HG03521 (cell line): ENCODE measurements at regions not wholly inside any gene's neighbourhood (a gene's known extent, or its start where the extent isn't known, plus 50 kb on each side); places are given as distances from the start of the nearest gene placed in this dataset.

Experiments
- ATAC-seq: cut with Tn5 transposase; IDR thresholded peaks from one replicate; pipeline ENCODE4 v1.9.1; 2021; ENCODE audit warnings: mild to moderate bottlenecking, moderate library complexity; ENCODE audit not compliant: unreplicated experiment

DNA sequence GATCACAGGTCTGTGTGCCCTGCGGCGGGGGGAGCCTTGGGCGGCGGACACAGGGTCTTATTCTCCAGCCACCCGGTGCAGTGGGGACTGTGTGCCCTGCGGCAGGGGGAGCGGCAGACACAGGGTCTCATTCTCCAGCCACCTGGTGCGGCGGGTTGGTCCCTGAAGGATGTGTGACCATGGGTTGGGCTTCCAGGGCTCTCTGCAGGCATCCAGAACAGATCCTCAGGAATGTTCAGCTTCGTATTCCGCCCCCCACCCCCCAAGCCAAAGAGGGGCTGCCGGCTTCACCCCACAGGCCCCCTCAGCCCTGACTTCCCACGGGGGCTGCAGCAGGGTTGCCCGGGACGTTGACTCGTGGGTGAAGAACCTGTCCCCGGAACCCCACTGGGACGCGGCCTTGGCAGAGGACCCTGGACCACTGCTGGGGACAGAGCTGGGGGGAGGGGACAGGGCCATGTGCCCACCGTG lies 154.5 kb upstream of the PPP2R2D start:
- ATAC-seq = no peak

DNA sequence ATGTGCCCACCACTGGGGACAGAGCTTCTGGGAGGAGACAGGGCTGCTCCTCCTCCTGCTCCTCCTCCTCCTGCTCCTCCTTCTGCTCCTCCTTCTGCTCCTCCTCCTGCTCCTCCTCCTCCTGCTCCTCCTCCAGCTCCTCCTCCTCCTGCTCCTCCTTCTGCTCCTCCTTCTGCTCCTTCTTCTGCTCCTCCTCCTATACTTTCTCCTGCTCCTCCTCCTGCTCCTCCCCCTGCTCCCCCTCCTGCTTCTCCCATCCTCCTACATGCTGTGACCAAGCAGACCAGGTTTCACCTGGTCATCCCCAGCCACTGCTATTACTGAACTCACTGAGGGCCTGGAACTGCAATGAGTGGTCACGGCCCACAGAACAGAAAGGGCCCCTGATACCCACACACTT lies 154.0 kb upstream of the PPP2R2D start:
- ATAC-seq = no peak

GRCh38 chr10:131747251-131747650 lies 153.6 kb upstream of the PPP2R2D start:
- ATAC-seq = no peak

DNA sequence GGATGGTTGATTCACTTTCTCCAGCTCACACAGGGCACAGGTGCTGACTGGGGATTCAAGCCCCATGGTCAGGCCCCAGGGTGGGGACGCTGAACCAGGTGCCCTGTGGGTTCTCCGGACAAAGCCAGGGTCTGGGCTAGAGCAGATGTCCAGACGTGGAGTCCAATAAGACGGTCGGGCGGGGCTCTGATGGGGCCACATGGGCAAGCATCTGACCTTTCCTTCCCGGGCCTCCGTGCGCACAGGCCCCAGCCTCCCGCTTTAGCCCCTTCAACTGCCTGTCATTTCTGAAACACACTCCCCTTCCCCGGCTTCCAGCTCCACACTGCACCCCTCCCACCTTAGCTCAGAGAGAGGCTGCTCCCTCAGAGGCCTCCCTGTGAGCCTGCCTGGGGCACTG lies 153.0 kb upstream of the PPP2R2D start:
- ATAC-seq = no peak

GRCh38 chr10:131748191-131748590 lies 152.6 kb upstream of the PPP2R2D start:
- ATAC-seq = no peak

- no peak for ATAC-seq
These were observed 151.7 kb upstream of the PPP2R2D start for GRCh38 chr10:131748831-131749766.

GRCh38 chr10:131749767-131750142 lies 151.1 kb upstream of the PPP2R2D start:
- ATAC-seq = no peak

GRCh38 chr10:131750171-131750895 lies 150.5 kb upstream of the PPP2R2D start:
- no peak for ATAC-seq

GRCh38 chr10:131750973-131751826 lies 149.6 kb upstream of the PPP2R2D start:
- no peak for ATAC-seq

DNA sequence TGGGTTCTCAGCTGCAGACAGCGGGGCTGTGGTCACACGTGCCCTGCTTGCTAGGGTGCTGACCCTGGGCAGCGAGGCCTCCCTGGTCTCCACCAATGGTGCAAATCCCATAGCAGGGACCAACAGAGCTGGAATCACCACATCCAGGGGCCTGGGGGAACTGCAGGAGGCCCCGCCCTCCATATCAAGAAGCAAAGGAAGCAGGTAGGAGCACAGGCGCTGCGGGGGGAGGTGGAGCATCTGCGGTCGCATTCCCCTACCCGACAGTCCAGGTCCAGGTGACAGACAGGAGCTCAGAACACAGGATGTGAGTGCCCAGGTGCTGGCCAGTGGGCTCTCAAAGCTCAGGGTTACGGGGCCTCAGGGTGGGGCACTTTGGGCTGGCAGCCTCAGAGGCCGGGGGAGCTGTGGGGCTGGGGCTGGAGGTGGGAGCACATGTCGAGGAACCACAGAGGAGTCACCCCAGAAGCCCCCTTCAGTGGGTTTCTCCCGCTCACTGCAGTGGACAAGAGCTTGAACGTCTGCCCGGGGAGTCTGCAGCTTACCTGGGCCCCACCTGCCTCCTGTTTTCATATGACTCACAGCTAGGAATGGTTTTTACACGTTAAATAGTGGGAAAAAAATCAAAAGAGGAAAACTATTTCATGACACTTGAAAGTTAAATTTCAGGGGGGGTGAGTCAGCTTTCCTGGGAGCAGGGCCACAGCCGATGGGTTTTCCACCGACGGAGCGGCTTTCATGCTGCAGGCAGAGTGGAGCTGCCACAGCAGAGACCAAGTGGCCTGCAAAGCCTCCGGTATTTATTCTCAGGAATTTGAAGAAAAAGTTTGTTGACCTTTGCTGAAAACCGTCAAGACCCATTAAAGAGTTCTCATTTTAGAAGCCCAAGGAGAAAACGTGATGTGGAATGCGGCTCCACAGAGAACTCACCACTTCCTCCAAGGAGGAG lies 148.7 kb upstream of the PPP2R2D start:
- no peak for ATAC-seq

DNA sequence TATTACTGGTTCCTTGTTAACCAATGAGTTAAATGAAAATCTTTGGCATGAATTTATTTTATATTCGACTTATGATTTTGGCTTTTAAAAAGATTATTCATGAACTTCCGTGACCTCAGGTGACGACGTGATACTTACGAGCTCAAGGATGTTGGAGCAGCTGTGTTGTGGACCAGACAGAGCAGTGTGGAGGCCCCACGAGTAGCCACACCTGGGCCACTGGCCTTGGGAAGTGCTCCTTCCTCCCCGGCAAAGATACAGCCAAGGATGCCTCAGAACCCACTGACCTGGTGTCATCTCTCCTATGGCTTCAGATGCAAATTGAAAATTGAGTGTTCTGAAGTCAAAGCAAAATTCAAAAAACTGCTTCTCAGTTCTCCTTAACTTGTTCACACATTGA lies 147.5 kb upstream of the PPP2R2D start:
- ATAC-seq = no peak

DNA sequence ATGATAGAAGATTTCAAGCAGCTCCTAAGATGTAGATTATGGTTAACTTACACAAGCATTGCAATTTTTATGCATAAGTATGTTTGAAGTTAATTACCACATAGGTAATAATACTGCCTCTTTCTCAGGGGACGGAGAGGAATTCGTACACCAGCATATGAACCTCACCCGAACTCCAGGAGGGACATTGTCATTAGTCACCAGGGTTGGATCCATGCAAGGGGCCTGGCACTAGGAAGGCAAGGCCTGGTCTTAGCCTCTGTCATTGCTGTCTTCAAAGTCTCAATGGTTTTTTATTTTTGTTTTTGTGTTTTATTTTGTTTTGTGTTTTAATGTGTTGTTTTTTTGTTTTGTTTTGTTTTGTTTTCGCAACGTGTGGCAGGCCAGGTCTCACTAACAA lies 145.6 kb upstream of the PPP2R2D start:
- no peak for ATAC-seq

GRCh38 chr10:131757285-131758058 lies 143.3 kb upstream of the PPP2R2D start:
- no peak for ATAC-seq

DNA sequence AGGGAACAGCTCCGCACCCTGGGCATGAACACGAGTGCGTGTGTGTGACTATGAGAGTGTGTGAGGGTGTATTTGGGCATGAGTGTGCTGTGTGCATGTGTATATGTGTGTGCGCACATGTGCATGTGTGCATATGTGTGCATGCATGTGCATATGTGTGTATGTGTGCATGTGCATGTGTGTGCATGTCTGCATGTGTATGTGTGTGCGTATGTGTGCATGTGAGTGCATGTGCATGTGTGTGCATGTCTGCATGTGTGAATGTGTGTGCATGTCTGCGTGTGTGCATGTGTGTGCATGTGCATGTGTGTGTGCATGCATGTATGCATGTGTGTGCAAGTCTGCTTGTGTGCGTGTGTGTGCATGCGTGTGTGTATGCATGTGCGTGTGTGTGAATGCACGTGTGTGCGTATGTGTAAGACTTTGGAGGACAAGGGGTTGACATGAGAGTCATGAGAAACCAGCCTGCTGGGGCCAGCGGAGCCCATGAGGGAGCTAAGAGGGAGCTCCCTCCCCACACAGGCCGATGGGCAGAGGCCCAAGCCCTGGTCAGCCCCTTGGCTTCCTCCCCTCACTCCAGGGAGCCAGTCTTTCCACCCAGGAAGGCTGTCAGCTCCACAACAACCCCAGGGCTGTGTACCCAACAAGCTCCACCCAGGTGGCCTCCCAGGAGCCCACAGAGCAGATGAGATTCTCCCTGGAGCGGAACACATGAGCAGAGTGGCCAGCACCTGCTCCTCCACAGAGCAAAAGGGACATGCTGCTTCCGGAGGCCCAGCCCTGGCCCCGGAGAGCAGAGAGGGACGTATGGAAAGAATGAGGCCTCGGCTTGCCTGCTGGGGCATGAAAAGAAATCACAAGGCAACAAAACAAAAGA lies 142.5 kb upstream of the PPP2R2D start:
- no peak for ATAC-seq

GRCh38 chr10:131758939-131759301 lies 141.9 kb upstream of the PPP2R2D start:
- ATAC-seq = no peak

GRCh38 chr10:131759347-131759746 lies 141.5 kb upstream of the PPP2R2D start:
- no peak for ATAC-seq

GRCh38 chr10:131760416-131761166 lies 140.2 kb upstream of the PPP2R2D start:
- ATAC-seq = no peak
